ENCODE measurements at regions not wholly inside any gene's neighbourhood (a gene's known extent, or its start where the extent isn't known, plus 50 kb on each side); places are given as distances from the start of the nearest gene placed in this dataset.

- DNase-seq (ENCODE audit: missing footprints) (no peak), ATAC-seq (no peak)
- intact Hi-C loops (cut with DNase I) = no loop called here
Observed at GRCh38 chr14:97486601-97487120, 689.5 kb downstream of the VRK1 start.

GRCh38 chr14:97489750-97490149, 692.6 kb downstream of the VRK1 start:
- no peak for DNase-seq (ENCODE audit: missing footprints)
- ATAC-seq = no peak
- intact Hi-C loops (cut with DNase I) = no loop called here

GRCh38 chr14:97490521-97491070, 693.4 kb downstream of the VRK1 start:
- ATAC-seq (no peak), DNase-seq (ENCODE audit: missing footprints) (no peak)
- intact Hi-C loops (cut with DNase I) = no loop called here

GRCh38 chr14:97491697-97492096, 694.5 kb downstream of the VRK1 start:
- ATAC-seq (no peak), DNase-seq (ENCODE audit: missing footprints) (no peak)
- intact Hi-C loops (cut with DNase I) = no loop called here

GRCh38 chr14:97499790-97500481, 702.8 kb downstream of the VRK1 start:
- ATAC-seq = no peak
- no peak for DNase-seq (ENCODE audit: missing footprints)
- intact Hi-C loops (cut with DNase I) = no loop called here

- intact Hi-C loops (cut with DNase I) = no loop called here
- no peak for DNase-seq (ENCODE audit: missing footprints)
- ATAC-seq = no peak
Observed at GRCh38 chr14:97506626-97507025, 709.4 kb downstream of the VRK1 start.

- DNase-seq (ENCODE audit: missing footprints) (no peak), ATAC-seq (no peak)
- intact Hi-C loops (cut with DNase I) = no loop called here
Observed at GRCh38 chr14:97513891-97514290, 716.7 kb downstream of the VRK1 start.

- DNase-seq (ENCODE audit: missing footprints) (no peak), ATAC-seq (no peak)
- intact Hi-C loops (cut with DNase I) = no loop called here
Observed at GRCh38 chr14:97517566-97518234, 720.5 kb downstream of the VRK1 start.

GRCh38 chr14:97523936-97524335, 726.8 kb downstream of the VRK1 start:
- ATAC-seq (no peak), DNase-seq (ENCODE audit: missing footprints) (no peak)
- intact Hi-C loops (cut with DNase I) = no loop called here

- intact Hi-C loops (cut with DNase I) = no loop called here
- ATAC-seq (no peak), DNase-seq (ENCODE audit: missing footprints) (no peak)
Observed at GRCh38 chr14:97524589-97525319, 727.6 kb downstream of the VRK1 start.

GRCh38 chr14:97527993-97528392, 730.8 kb downstream of the VRK1 start:
- ATAC-seq (no peak), DNase-seq (ENCODE audit: missing footprints) (no peak)
- intact Hi-C loops (cut with DNase I) = no loop called here

- DNase-seq (ENCODE audit: missing footprints) = no peak
- no peak for ATAC-seq
- intact Hi-C loops (cut with DNase I) = no loop called here
Observed at GRCh38 chr14:97532052-97532451, 734.9 kb downstream of the VRK1 start.

GRCh38 chr14:97536421-97536820, 739.2 kb downstream of the VRK1 start:
- no peak for ATAC-seq

GRCh38 chr14:97538749-97539410, 741.7 kb downstream of the VRK1 start:
- intact Hi-C loops (cut with DNase I) = no loop called here
- ATAC-seq (no peak), DNase-seq (ENCODE audit: missing footprints) (no peak)

More at GRCh38 chr14:97536421-97536820, 739.2 kb downstream of the VRK1 start:
- intact Hi-C loops (cut with DNase I) = no loop called here
- DNase-seq (ENCODE audit: missing footprints) = no peak

GRCh38 chr14:97539411-97539795, 742.2 kb downstream of the VRK1 start:
- ATAC-seq = no peak
- no peak for DNase-seq (ENCODE audit: missing footprints)
- intact Hi-C loops (cut with DNase I) = no loop called here

- intact Hi-C loops (cut with DNase I) = no loop called here
- ATAC-seq (no peak), DNase-seq (ENCODE audit: missing footprints) (no peak)
Observed at GRCh38 chr14:97539884-97540283, 742.7 kb downstream of the VRK1 start.

- no peak for ATAC-seq
- DNase-seq (ENCODE audit: missing footprints) = no peak
- intact Hi-C loops (cut with DNase I) = no loop called here
Observed at GRCh38 chr14:97543221-97543620, 746.0 kb downstream of the VRK1 start.

GRCh38 chr14:97543816-97544215, 746.6 kb downstream of the VRK1 start:
- ATAC-seq (no peak), DNase-seq (ENCODE audit: missing footprints) (no peak)
- intact Hi-C loops (cut with DNase I) = no loop called here

GRCh38 chr14:97544571-97544970, 747.4 kb downstream of the VRK1 start:
- DNase-seq (ENCODE audit: missing footprints) (no peak), ATAC-seq (no peak)
- intact Hi-C loops (cut with DNase I) = no loop called here

Data from Right ventricle myocardium inferior (tissue), 1 donor.